Aorta (tissue), 5 donors: ENCODE measurements at regions not wholly inside any gene's neighbourhood (a gene's known extent, or its start where the extent isn't known, plus 50 kb on each side); places are given as distances from the start of the nearest gene placed in this dataset.

Source experiments
- ATAC-seq: fragments of 200-7000 bp; cut with Tn5 transposase; one replicate; pipeline ENCODE4 v1.9.1; 2022; ENCODE audit warnings: moderate library complexity; ENCODE audit not compliant: low FRiP score
- DNase-seq, 2 donors: peaks; one replicate each; pipeline ENCODE4 v3.0.0-alpha.2; 2020
- H3K27ac ChIP-seq, 2 donors: one replicate each; pipeline ENCODE4 v1.5.1; 2013; ENCODE audit warnings: low read length in 2 of 2, mild to moderate bottlenecking in 2 of 2, moderate library complexity in 2 of 2, control low read depth in 1 of 2, inconsistent platforms in 1 of 2, low read depth in 1 of 2
- H3K27me3 ChIP-seq, 2 donors: one replicate each; pipeline ENCODE4 v1.6.1; 2013; ENCODE audit warnings: control low read depth in 1 of 2, low read length in 1 of 2, mild to moderate bottlenecking in 1 of 2, moderate library complexity in 1 of 2; ENCODE audit not compliant: insufficient read depth in 2 of 2, control insufficient read depth in 1 of 2
- H3K36me3 ChIP-seq, 2 donors: one replicate each; pipeline ENCODE4 v1.6.1; 2013; ENCODE audit warnings: control low read depth in 1 of 2, low read length in 1 of 2, mild to moderate bottlenecking in 1 of 2; ENCODE audit not compliant: insufficient read depth in 2 of 2, control insufficient read depth in 1 of 2
- H3K4me1 ChIP-seq, 2 donors: one replicate each; pipeline ENCODE4 v1.6.1; 2013; ENCODE audit warnings: low read length in 2 of 2, control low read depth in 1 of 2, mild to moderate bottlenecking in 1 of 2, moderate library complexity in 1 of 2; ENCODE audit not compliant: insufficient read depth in 2 of 2, control insufficient read depth in 1 of 2
- H3K4me3 ChIP-seq, 2 donors: one replicate each; pipeline ENCODE4 v1.5.1; 2013; ENCODE audit warnings: low read length in 2 of 2, control low read depth in 1 of 2, mild to moderate bottlenecking in 1 of 2
- H3K9me3 ChIP-seq: one replicate; pipeline ENCODE4 v1.6.1; 2013; ENCODE audit warnings: mild to moderate bottlenecking, low read length; ENCODE audit not compliant: control insufficient read depth
- WGBS, 2 donors: extraction: QIAGEN DNeasy Blood & Tissue Kit; methylation state at CpG; one replicate each; pipeline ENCODE4 v1.1.7; 2013; 5-methylcytosine and 5-hydroxymethylcytosine counted together
- intact Hi-C, 2 donors: fragments of 100-400 bp; cut with DNase I; formaldehyde crosslinking; loops; one replicate each; pipeline versions ENCODE4 v1.14.2 to v1.15.0; 2022
- donor health status: healthy with polysubstance abuse.
- donor health status: Bipolar disorder and iron deficiency.
- donor health status: DM: no; HTN: no; CAD: no.
- donor health status: DM: no; HTN: no; CAD: no.
- donor health status: DM: yes; HTN: yes; CAD: no.

- intact Hi-C loops: no loop called here
- Histone ChIP-seq H3K27me3 (no peaks in the 10 kb centered on the region), H3K4me1 (no peaks in the 10 kb centered on the region), H3K9me3 (no peaks in the 10 kb centered on the region), H3K4me3 (no peak overlapping the region), H3K27ac (no peak overlapping the region), H3K36me3 (no peaks in the 10 kb centered on the region)
- WGBS, 2 donors: 61 to 63% methylated on average over 50 of the region's 50 CpGs
- peak; percentile 36 for ATAC-seq
- DNase-seq: peak in 1 of 2 donors; percentile 68
These were observed 116.8 kb downstream of the OR13A1 start for GRCh38 chr10:45198486-45199204.

GRCh38 chr10:45199205-45199740 lies 116.1 kb downstream of the OR13A1 start:
- ATAC-seq (peak; percentile 7), DNase-seq (peak in 1 of 2 donors; percentile 61)
- 69 to 73% methylated on average over 28 of the region's 28 CpGs for WGBS, 2 donors
- Histone ChIP-seq H3K27me3 (no peaks in the 10 kb centered on the region), H3K36me3 (no peaks in the 10 kb centered on the region), H3K9me3 (no peaks in the 10 kb centered on the region), H3K4me3 (no peak overlapping the region), H3K4me1 (no peaks in the 10 kb centered on the region), H3K27ac (no peak overlapping the region)
- intact Hi-C loops: no loop called here

GRCh38 chr10:45201271-45201670 lies 114.1 kb downstream of the OR13A1 start:
- no peak for ATAC-seq
- Histone ChIP-seq H3K4me3 (no peak overlapping the region), H3K27ac (no peak overlapping the region), H3K9me3 (no peaks in the 10 kb centered on the region), H3K4me1 (no peaks in the 10 kb centered on the region), H3K36me3 (no peaks in the 10 kb centered on the region), H3K27me3 (no peaks in the 10 kb centered on the region)
- WGBS, 2 donors: 78 to 80% methylated on average over 6 of the region's 6 CpGs
- DNase-seq: no peak
- intact Hi-C loops: no loop called here

- H3K27me3 ChIP-seq: no peaks in the 10 kb centered on the region
- intact Hi-C loops: no loop called here
- no peak overlapping the region for H3K27ac ChIP-seq
- no peaks in the 10 kb centered on the region for H3K36me3 ChIP-seq
- H3K4me3 ChIP-seq: no peak overlapping the region
- no peak for DNase-seq
- 73 to 74% methylated on average over 4 of the region's 4 CpGs for WGBS, 2 donors
- no peaks in the 10 kb centered on the region for H3K9me3 ChIP-seq
- H3K4me1 ChIP-seq: no peaks in the 10 kb centered on the region
- no peak for ATAC-seq
These were observed 113.2 kb downstream of the OR13A1 start for GRCh38 chr10:45202242-45202641.

- peak; percentile 15 for ATAC-seq
These were observed 110.2 kb downstream of the OR13A1 start for GRCh38 chr10:45204954-45205775.

GRCh38 chr10:45209888-45210287 lies 105.5 kb downstream of the OR13A1 start:
- ATAC-seq: no peak
- H3K9me3 ChIP-seq: no peaks in the 10 kb centered on the region
- 94 to 97% methylated on average over 2 of the region's 2 CpGs for WGBS, 2 donors

More at GRCh38 chr10:45204954-45205775, 110.2 kb downstream of the OR13A1 start:
- 93 to 94% methylated on average over 30 of the region's 30 CpGs for WGBS, 2 donors
- no peaks in the 10 kb centered on the region for H3K4me1 ChIP-seq
- intact Hi-C loops: no loop called here
- H3K36me3 ChIP-seq: no peaks in the 10 kb centered on the region
- no peak overlapping the region for H3K4me3 ChIP-seq
- peak in 1 of 2 donors; percentile 57 for DNase-seq
- no peaks in the 10 kb centered on the region for H3K9me3 ChIP-seq
- no peaks in the 10 kb centered on the region for H3K27me3 ChIP-seq
- H3K27ac ChIP-seq: no peak overlapping the region

GRCh38 chr10:45211576-45211975 lies 103.8 kb downstream of the OR13A1 start:
- no peaks in the 10 kb centered on the region for H3K27me3 ChIP-seq
- no peaks in the 10 kb centered on the region for H3K4me1 ChIP-seq
- no peak for DNase-seq
- intact Hi-C loops: no loop called here
- no peak overlapping the region for H3K27ac ChIP-seq
- no peaks in the 10 kb centered on the region for H3K36me3 ChIP-seq
- no peak overlapping the region for H3K4me3 ChIP-seq
- ATAC-seq: no peak
- H3K9me3 ChIP-seq: no peaks in the 10 kb centered on the region

More at GRCh38 chr10:45209888-45210287, 105.5 kb downstream of the OR13A1 start:
- no peaks in the 10 kb centered on the region for H3K4me1 ChIP-seq
- intact Hi-C loops: no loop called here
- H3K27ac ChIP-seq: no peak overlapping the region
- DNase-seq: no peak
- H3K27me3 ChIP-seq: no peaks in the 10 kb centered on the region
- H3K36me3 ChIP-seq: no peaks in the 10 kb centered on the region
- no peak overlapping the region for H3K4me3 ChIP-seq

GRCh38 chr10:45219416-45219815 lies 96.0 kb downstream of the OR13A1 start:
- no peaks in the 10 kb centered on the region for H3K36me3 ChIP-seq
- H3K4me3 ChIP-seq: no peak overlapping the region
- no peaks in the 10 kb centered on the region for H3K4me1 ChIP-seq
- no peaks in the 10 kb centered on the region for H3K27me3 ChIP-seq
- ATAC-seq (no peak), DNase-seq (no peak)
- intact Hi-C loops: no loop called here
- 86 to 91% methylated on average over 4 of the region's 4 CpGs for WGBS, 2 donors
- no peaks in the 10 kb centered on the region for H3K9me3 ChIP-seq
- no peak overlapping the region for H3K27ac ChIP-seq
